ENCODE measurements at regions not wholly inside any gene's neighbourhood (a gene's known extent, or its start where the extent isn't known, plus 50 kb on each side); places are given as distances from the start of the nearest gene placed in this dataset.

- Histone ChIP-seq H3K36me3 (no peaks in the 10 kb centered on the region), H3K27ac (no peak overlapping the region), H4K20me1 (ENCODE audit: low read depth) (no peaks in the 10 kb centered on the region), H2AFZ (replicated peaks) (no peak overlapping the region), H3K9ac (no peak overlapping the region), H3K4me1 (no peaks in the 10 kb centered on the region), H3K27me3 (no peaks in the 10 kb centered on the region), H3K4me3 (no peak overlapping the region), H3K9me3 (ENCODE audit: low read depth) (peaks cover 4% of the 10 kb centered on the region), H3F3A (ENCODE audit: low read depth) (no peaks in the 10 kb centered on the region), H3K79me2 (ENCODE audit: low read depth) (no peaks in the 10 kb centered on the region), H3K4me2 (no peak overlapping the region)
- peaks cover 40% of the 10 kb centered on the region for H3K9me3 Mint-ChIP-seq
- peaks cover 4% of the 10 kb centered on the region for H3K4me1 Mint-ChIP-seq
- TF ChIP-seq CTCF (IDR thresholded peaks at IDR 0.05), result no peak
- no peak overlapping the region for H3K4me3 Mint-ChIP-seq
- H3K27ac Mint-ChIP-seq, result no peak overlapping the region
- no peak for DNase-seq (ENCODE audit: low spot score)
- peaks cover 6% of the 10 kb centered on the region for H3K27me3 Mint-ChIP-seq (ENCODE audit: insufficient read depth, low read depth)
- H3K36me3 Mint-ChIP-seq, result peaks cover 6% of the 10 kb centered on the region
Observed at GRCh38 chr13:40306817-40307216, 359.6 kb downstream of the FOXO1 start.

- H3K4me2 ChIP-seq, result no peak overlapping the region
- H3F3A ChIP-seq (ENCODE audit: low read depth), result no peaks in the 10 kb centered on the region
- TF ChIP-seq CTCF (IDR thresholded peaks at IDR 0.05), result no peak
- TF ChIP-seq EZH2phosphoT487 (IDR thresholded peaks at IDR 0.05), result no peak
- TF ChIP-seq EZH2 (IDR thresholded peaks at IDR 0.05), result no peak
- Mint-ChIP-seq H3K9me3 (peaks cover 27% of the 10 kb centered on the region), H3K36me3 (peaks cover 3% of the 10 kb centered on the region), H3K4me3 (no peak overlapping the region), H3K27me3 (ENCODE audit: insufficient read depth, low read depth) (peaks cover 11% of the 10 kb centered on the region), H3K27ac (no peak overlapping the region), H3K4me1 (peaks cover 4% of the 10 kb centered on the region)
- no peaks in the 10 kb centered on the region for H3K27me3 ChIP-seq
- H4K20me1 ChIP-seq (ENCODE audit: low read depth), result no peaks in the 10 kb centered on the region
- no peaks in the 10 kb centered on the region for H3K79me2 ChIP-seq (ENCODE audit: low read depth)
- peaks cover 4% of the 10 kb centered on the region for H3K9me3 ChIP-seq (ENCODE audit: low read depth)
- H3K9ac ChIP-seq, result no peak overlapping the region
- no peaks in the 10 kb centered on the region for H3K4me1 ChIP-seq
- no peak for DNase-seq (ENCODE audit: low spot score)
- no peak overlapping the region for H3K27ac ChIP-seq
- H3K4me3 ChIP-seq, result no peak overlapping the region
- H3K36me3 ChIP-seq, result no peaks in the 10 kb centered on the region
- H2AFZ ChIP-seq (replicated peaks), result peak overlapping the region; percentile 44
Observed at GRCh38 chr13:40309881-40310280, 356.6 kb downstream of the FOXO1 start.

GRCh38 chr13:40311356-40312101, 354.9 kb downstream of the FOXO1 start:
- no peaks in the 10 kb centered on the region for H4K20me1 ChIP-seq (ENCODE audit: low read depth)
- H3K27ac ChIP-seq, result no peak overlapping the region
- no peaks in the 10 kb centered on the region for H3K27me3 ChIP-seq
- H3K36me3 ChIP-seq, result no peaks in the 10 kb centered on the region
- H3K9ac ChIP-seq, result no peak overlapping the region
- peaks cover 4% of the 10 kb centered on the region for H3K9me3 ChIP-seq (ENCODE audit: low read depth)
- peaks cover 7% of the 10 kb centered on the region for H3K4me1 Mint-ChIP-seq
- peaks cover 19% of the 10 kb centered on the region for H3K9me3 Mint-ChIP-seq
- no peaks in the 10 kb centered on the region for H3K4me1 ChIP-seq
- H2AFZ ChIP-seq (replicated peaks), result no peak overlapping the region
- H3K27me3 Mint-ChIP-seq (ENCODE audit: insufficient read depth, low read depth), result peaks cover 11% of the 10 kb centered on the region
- H3F3A ChIP-seq (ENCODE audit: low read depth), result no peaks in the 10 kb centered on the region
- peaks cover 3% of the 10 kb centered on the region for H3K36me3 Mint-ChIP-seq
- DNase-seq (ENCODE audit: low spot score), result no peak
- no peak overlapping the region for H3K4me3 Mint-ChIP-seq
- H3K79me2 ChIP-seq (ENCODE audit: low read depth), result no peaks in the 10 kb centered on the region
- H3K4me2 ChIP-seq, result no peak overlapping the region
- no peak overlapping the region for H3K27ac Mint-ChIP-seq
- H3K4me3 ChIP-seq, result no peak overlapping the region
- TF ChIP-seq CTCF (IDR thresholded peaks at IDR 0.05) (no peak), EZH2 (IDR thresholded peaks at IDR 0.05) (no peak), EZH2phosphoT487 (IDR thresholded peaks at IDR 0.05) (no peak)
